HEK293T (cell line): ENCODE measurements at regions not wholly inside any gene's neighbourhood (a gene's known extent, or its start where the extent isn't known, plus 50 kb on each side); places are given as distances from the start of the nearest gene placed in this dataset.

Experiments used
- ARNT ChIP-seq: fragments of 450-650 bp; IDR thresholded peaks from 2 replicates; pipeline ENCODE4 v1.6.1; 2017; ENCODE audit warnings: mild to moderate bottlenecking
- FOXM1 ChIP-seq: fragments of 450-650 bp; IDR thresholded peaks from 2 replicates; pipeline ENCODE4 v1.6.1; 2017; ENCODE audit warnings: mild to moderate bottlenecking, borderline replicate concordance
- HDGF ChIP-seq: fragments of 450-650 bp; IDR thresholded peaks from 2 replicates; pipeline ENCODE4 v1.6.1; 2017; ENCODE audit warnings: antibody characterized with exemption, borderline replicate concordance
- NFRKB ChIP-seq: fragments of 450-650 bp; IDR thresholded peaks from 2 replicates; pipeline ENCODE4 v1.6.1; 2016; ENCODE audit warnings: mild to moderate bottlenecking, moderate library complexity
- PKNOX1 ChIP-seq: fragments of 450-650 bp; IDR thresholded peaks from 2 replicates; pipeline ENCODE4 v1.6.1; 2016
- SP1 ChIP-seq: fragments of 450-650 bp; IDR thresholded peaks from 2 replicates; pipeline ENCODE4 v1.6.1; 2017
- SUZ12 ChIP-seq: fragments of 450-650 bp; IDR thresholded peaks from 2 replicates; pipeline ENCODE4 v1.6.1; 2016; ENCODE audit warnings: mild to moderate bottlenecking
- ZNF384 ChIP-seq: fragments of 450-650 bp; IDR thresholded peaks from 2 replicates; pipeline ENCODE4 v1.6.1; 2016

GRCh38 chr13:90612391-90612790 is 735.1 kb upstream of the MIR17HG start:
- no peak for TF ChIP-seq SP1
- no peak for TF ChIP-seq PKNOX1
- TF ChIP-seq ARNT, result no peak
- no peak for TF ChIP-seq ZNF384
- TF ChIP-seq HDGF, result no peak
- no peak for TF ChIP-seq FOXM1
- TF ChIP-seq SUZ12, result no peak
- TF ChIP-seq NFRKB, result no peak
